ENCODE measurements at regions not wholly inside any gene's neighbourhood (a gene's known extent, or its start where the extent isn't known, plus 50 kb on each side); places are given as distances from the start of the nearest gene placed in this dataset.

GRCh38 chr1:213385806-213386324 lies 334.8 kb downstream of the RPS6KC1 start:
- Histone ChIP-seq H3K9ac (no peak overlapping the region), H3K36me3 (ENCODE audit: control insufficient read depth, insufficient read depth, low read length) (no peaks in the 10 kb centered on the region), H3K4me1 (no peaks in the 10 kb centered on the region), H3K79me2 (no peaks in the 10 kb centered on the region), H3K4me3 (ENCODE audit: low read depth, low read length) (no peak overlapping the region), H3K4me2 (ENCODE audit: low read length) (no peak overlapping the region), H3K9me3 (ENCODE audit: control insufficient read depth, low read length) (no peaks in the 10 kb centered on the region), H2AFZ (no peak overlapping the region), H3K27me3 (ENCODE audit: control insufficient read depth, insufficient read depth, low read length) (no peaks in the 10 kb centered on the region), H3K27ac (no peak overlapping the region)
- TF ChIP-seq CTCF (IDR thresholded peaks at IDR 0.05), result no peak

- Histone ChIP-seq H3K4me3 (ENCODE audit: low read depth, low read length) (no peak overlapping the region), H3K9me3 (ENCODE audit: control insufficient read depth, low read length) (no peaks in the 10 kb centered on the region), H3K36me3 (ENCODE audit: control insufficient read depth, insufficient read depth, low read length) (no peaks in the 10 kb centered on the region), H2AFZ (no peak overlapping the region), H3K4me2 (ENCODE audit: low read length) (no peak overlapping the region), H3K4me1 (no peaks in the 10 kb centered on the region), H3K9ac (no peak overlapping the region), H3K79me2 (no peaks in the 10 kb centered on the region), H3K27ac (no peak overlapping the region), H3K27me3 (ENCODE audit: control insufficient read depth, insufficient read depth, low read length) (no peaks in the 10 kb centered on the region)
- no peak for TF ChIP-seq CTCF (IDR thresholded peaks at IDR 0.05)
Measured at GRCh38 chr1:213387380-213388015, 336.5 kb downstream of the RPS6KC1 start.

DNA sequence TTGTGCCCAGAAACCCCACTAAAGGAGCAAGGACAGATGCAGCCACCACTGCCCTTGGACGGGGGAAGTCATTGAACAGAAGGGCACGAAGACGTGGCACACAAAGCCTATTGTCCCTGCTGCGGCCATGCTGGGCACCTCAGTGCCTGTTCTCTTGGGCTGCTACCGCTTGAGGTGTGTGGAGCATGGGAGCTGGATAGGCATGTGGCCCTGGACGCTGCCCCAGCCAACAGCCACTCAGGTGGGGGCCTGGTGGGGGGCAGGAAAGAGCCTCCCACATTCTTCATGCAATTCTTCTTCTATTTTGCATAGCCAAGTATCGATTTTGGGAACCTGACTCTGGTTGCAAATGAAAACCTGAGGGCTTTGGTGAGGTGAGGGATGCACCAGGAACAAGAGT lies 337.2 kb downstream of the RPS6KC1 start:
- Histone ChIP-seq H3K27me3 (ENCODE audit: control insufficient read depth, insufficient read depth, low read length) (no peaks in the 10 kb centered on the region), H2AFZ (no peak overlapping the region), H3K36me3 (ENCODE audit: control insufficient read depth, insufficient read depth, low read length) (no peaks in the 10 kb centered on the region), H3K4me3 (ENCODE audit: low read depth, low read length) (no peak overlapping the region), H3K9ac (no peak overlapping the region), H3K9me3 (ENCODE audit: control insufficient read depth, low read length) (no peaks in the 10 kb centered on the region), H3K27ac (no peak overlapping the region), H3K4me1 (no peaks in the 10 kb centered on the region), H3K79me2 (no peaks in the 10 kb centered on the region), H3K4me2 (ENCODE audit: low read length) (no peak overlapping the region)
- TF ChIP-seq CTCF (IDR thresholded peaks at IDR 0.05), result no peak

DNA sequence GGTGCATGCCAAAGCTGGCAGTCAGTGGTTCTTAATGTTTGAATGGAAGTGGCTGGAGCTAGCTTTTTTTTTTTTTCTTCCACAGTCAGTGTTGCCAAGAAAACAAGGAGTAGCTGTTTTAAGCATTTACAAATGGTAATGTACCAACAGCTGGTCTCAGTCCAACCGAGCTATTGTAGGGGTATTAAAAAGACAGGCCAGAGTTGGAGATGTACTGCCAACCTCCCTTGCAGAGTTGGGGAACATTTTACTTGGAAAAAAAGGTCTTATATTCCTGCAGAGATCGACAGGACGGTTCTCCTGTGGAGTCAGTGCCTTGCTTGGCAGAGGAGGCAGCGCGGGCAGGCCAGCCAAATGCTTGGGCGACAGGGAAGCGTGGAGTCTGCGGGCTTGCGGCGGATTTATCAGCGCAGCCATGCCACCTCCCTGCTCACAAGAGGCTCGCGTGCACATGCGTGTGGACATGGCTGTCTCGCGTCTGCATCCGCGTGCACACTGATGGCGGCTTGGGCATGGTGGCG lies 338.1 kb downstream of the RPS6KC1 start:
- H3K4me2 ChIP-seq (ENCODE audit: low read length), result no peak overlapping the region
- H3K36me3 ChIP-seq (ENCODE audit: control insufficient read depth, insufficient read depth, low read length), result no peaks in the 10 kb centered on the region
- H3K9ac ChIP-seq, result no peak overlapping the region
- TF ChIP-seq CTCF (IDR thresholded peaks at IDR 0.05), result no peak
- no peak overlapping the region for H2AFZ ChIP-seq
- no peaks in the 10 kb centered on the region for H3K27me3 ChIP-seq (ENCODE audit: control insufficient read depth, insufficient read depth, low read length)
- H3K79me2 ChIP-seq, result no peaks in the 10 kb centered on the region
- H3K4me3 ChIP-seq (ENCODE audit: low read depth, low read length), result no peak overlapping the region
- no peaks in the 10 kb centered on the region for H3K4me1 ChIP-seq
- H3K9me3 ChIP-seq (ENCODE audit: control insufficient read depth, low read length), result no peaks in the 10 kb centered on the region
- no peak overlapping the region for H3K27ac ChIP-seq

- H3K36me3 ChIP-seq (ENCODE audit: control insufficient read depth, insufficient read depth, low read length), result no peaks in the 10 kb centered on the region
- no peaks in the 10 kb centered on the region for H3K4me1 ChIP-seq
- H3K4me3 ChIP-seq (ENCODE audit: low read depth, low read length), result no peak overlapping the region
- no peak overlapping the region for H2AFZ ChIP-seq
- H3K79me2 ChIP-seq, result no peaks in the 10 kb centered on the region
- H3K27me3 ChIP-seq (ENCODE audit: control insufficient read depth, insufficient read depth, low read length), result no peaks in the 10 kb centered on the region
- TF ChIP-seq CTCF (IDR thresholded peaks at IDR 0.05), result no peak
- no peaks in the 10 kb centered on the region for H3K9me3 ChIP-seq (ENCODE audit: control insufficient read depth, low read length)
- H3K27ac ChIP-seq, result no peak overlapping the region
- no peak overlapping the region for H3K9ac ChIP-seq
- no peak overlapping the region for H3K4me2 ChIP-seq (ENCODE audit: low read length)
Measured at GRCh38 chr1:213391445-213391844, 340.4 kb downstream of the RPS6KC1 start.
